HAP-1 (cell line): ENCODE measurements at regions not wholly inside any gene's neighbourhood (a gene's known extent, or its start where the extent isn't known, plus 50 kb on each side); places are given as distances from the start of the nearest gene placed in this dataset.

ENCODE experiments used
- DNase-seq, 2 experiments: peaks; one replicate each; pipeline ENCODE4 v3.0.0-alpha.2; 2016 to 2020; ENCODE audit warnings: low spot score in 2 of 2
- H3K27me3 ChIP-seq: fragments of 250-450 bp; sonication (Bioruptor Pico); 2 replicates; pipeline ENCODE4 v1.5.1; 2020; ENCODE audit warnings: low read depth, mild to moderate bottlenecking, moderate library complexity
- H3K36me3 ChIP-seq: fragments of 250-450 bp; sonication (Bioruptor Pico); replicated peaks from 2 replicates; pipeline ENCODE4 v1.5.1; 2020; ENCODE audit warnings: mild to moderate bottlenecking
- H3K4me1 ChIP-seq: fragments of 250-450 bp; sonication (Bioruptor Pico); 2 replicates; pipeline ENCODE4 v1.5.1; 2020; ENCODE audit warnings: mild to moderate bottlenecking
- H3K4me3 ChIP-seq: fragments of 250-450 bp; sonication (Bioruptor Pico); 2 replicates; pipeline ENCODE4 v1.5.1; 2020; ENCODE audit warnings: mild to moderate bottlenecking, moderate library complexity
- H3K9me3 ChIP-seq: fragments of 250-450 bp; sonication (Bioruptor Pico); 2 replicates; pipeline ENCODE4 v1.5.1; 2020; ENCODE audit warnings: mild to moderate bottlenecking, moderate library complexity
- in situ Hi-C: fragments of 300-500 bp; cut with MboI; formaldehyde crosslinking; loops from 3 replicates; pipeline ENCODE4 v1.14.3; 2020; ENCODE audit warnings: low sequenced_read_pairs, inconsistent platforms, mixed read lengths

GRCh38 chr11:130726234-130727037 lies 189.8 kb downstream of the SNX19 start:
- no peaks in the 10 kb centered on the region for H3K36me3 ChIP-seq
- no peaks in the 10 kb centered on the region for H3K9me3 ChIP-seq
- DNase-seq, result no peak
- H3K27me3 ChIP-seq, result no peaks in the 10 kb centered on the region
- no peak overlapping the region for H3K4me3 ChIP-seq
- H3K4me1 ChIP-seq, result no peaks in the 10 kb centered on the region
- in situ Hi-C loops, result no loop called here

- no peaks in the 10 kb centered on the region for H3K27me3 ChIP-seq
- no peak overlapping the region for H3K4me3 ChIP-seq
- no peaks in the 10 kb centered on the region for H3K4me1 ChIP-seq
- DNase-seq, result no peak
- in situ Hi-C loops, result no loop called here
- no peaks in the 10 kb centered on the region for H3K9me3 ChIP-seq
- H3K36me3 ChIP-seq, result no peaks in the 10 kb centered on the region
Observed at GRCh38 chr11:130727157-130728119, 188.8 kb downstream of the SNX19 start.

GRCh38 chr11:130728185-130729180 lies 187.8 kb downstream of the SNX19 start:
- Histone ChIP-seq H3K27me3 (no peaks in the 10 kb centered on the region), H3K9me3 (no peaks in the 10 kb centered on the region), H3K4me1 (no peaks in the 10 kb centered on the region), H3K36me3 (no peaks in the 10 kb centered on the region), H3K4me3 (no peak overlapping the region)
- no peak for DNase-seq
- in situ Hi-C loops, result no loop called here

- no peak overlapping the region for H3K4me3 ChIP-seq
- H3K27me3 ChIP-seq, result no peaks in the 10 kb centered on the region
- H3K36me3 ChIP-seq, result no peaks in the 10 kb centered on the region
- DNase-seq, result no peak
- in situ Hi-C loops, result no loop called here
- no peaks in the 10 kb centered on the region for H3K9me3 ChIP-seq
- no peaks in the 10 kb centered on the region for H3K4me1 ChIP-seq
Observed at GRCh38 chr11:130729193-130729592, 187.1 kb downstream of the SNX19 start.

- Histone ChIP-seq H3K9me3 (no peaks in the 10 kb centered on the region), H3K27me3 (no peaks in the 10 kb centered on the region), H3K4me3 (no peak overlapping the region), H3K4me1 (no peaks in the 10 kb centered on the region), H3K36me3 (no peaks in the 10 kb centered on the region)
- DNase-seq, result no peak
- in situ Hi-C loops, result no loop called here
Observed at GRCh38 chr11:130729678-130730300, 186.5 kb downstream of the SNX19 start.

GRCh38 chr11:130731401-130731800 lies 184.9 kb downstream of the SNX19 start:
- H3K27me3 ChIP-seq, result no peaks in the 10 kb centered on the region
- in situ Hi-C loops, result no loop called here
- DNase-seq, result no peak
- no peaks in the 10 kb centered on the region for H3K9me3 ChIP-seq
- no peaks in the 10 kb centered on the region for H3K36me3 ChIP-seq
- no peak overlapping the region for H3K4me3 ChIP-seq
- no peaks in the 10 kb centered on the region for H3K4me1 ChIP-seq

GRCh38 chr11:130732476-130732875 lies 183.8 kb downstream of the SNX19 start:
- no peak overlapping the region for H3K4me3 ChIP-seq
- H3K36me3 ChIP-seq, result no peaks in the 10 kb centered on the region
- H3K27me3 ChIP-seq, result no peaks in the 10 kb centered on the region
- DNase-seq, result no peak
- no peaks in the 10 kb centered on the region for H3K4me1 ChIP-seq
- in situ Hi-C loops, result no loop called here
- H3K9me3 ChIP-seq, result no peaks in the 10 kb centered on the region

- DNase-seq, result no peak
- Histone ChIP-seq H3K4me3 (no peak overlapping the region), H3K4me1 (no peaks in the 10 kb centered on the region), H3K9me3 (no peaks in the 10 kb centered on the region), H3K36me3 (no peaks in the 10 kb centered on the region), H3K27me3 (no peaks in the 10 kb centered on the region)
- in situ Hi-C loops, result no loop called here
Observed at GRCh38 chr11:130737041-130737830, 179.0 kb downstream of the SNX19 start.

- Histone ChIP-seq H3K4me3 (no peak overlapping the region), H3K9me3 (no peaks in the 10 kb centered on the region)
- in situ Hi-C loops, result no loop called here
Observed at GRCh38 chr11:130737866-130738431, 178.3 kb downstream of the SNX19 start.

GRCh38 chr11:130738611-130739010 lies 177.7 kb downstream of the SNX19 start:
- in situ Hi-C loops, result no loop called here
- Histone ChIP-seq H3K36me3 (no peaks in the 10 kb centered on the region), H3K9me3 (no peaks in the 10 kb centered on the region), H3K27me3 (no peaks in the 10 kb centered on the region), H3K4me3 (no peak overlapping the region), H3K4me1 (no peaks in the 10 kb centered on the region)
- DNase-seq, result no peak

More at GRCh38 chr11:130737866-130738431, 178.3 kb downstream of the SNX19 start:
- no peaks in the 10 kb centered on the region for H3K36me3 ChIP-seq
- DNase-seq, result no peak
- H3K4me1 ChIP-seq, result no peaks in the 10 kb centered on the region
- H3K27me3 ChIP-seq, result no peaks in the 10 kb centered on the region

- no peaks in the 10 kb centered on the region for H3K36me3 ChIP-seq
- no peaks in the 10 kb centered on the region for H3K4me1 ChIP-seq
- no peak for DNase-seq
- no peaks in the 10 kb centered on the region for H3K9me3 ChIP-seq
- no peaks in the 10 kb centered on the region for H3K27me3 ChIP-seq
- in situ Hi-C loops, result no loop called here
- H3K4me3 ChIP-seq, result no peak overlapping the region
Observed at GRCh38 chr11:130740819-130741218, 175.5 kb downstream of the SNX19 start.

- H3K9me3 ChIP-seq, result no peaks in the 10 kb centered on the region
- no peak for DNase-seq
- no peaks in the 10 kb centered on the region for H3K4me1 ChIP-seq
- H3K27me3 ChIP-seq, result no peaks in the 10 kb centered on the region
- H3K4me3 ChIP-seq, result no peak overlapping the region
- no peaks in the 10 kb centered on the region for H3K36me3 ChIP-seq
- in situ Hi-C loops, result no loop called here
Observed at GRCh38 chr11:130744794-130745193, 171.5 kb downstream of the SNX19 start.
